GM10266 (cell line): ENCODE measurements at regions not wholly inside any gene's neighbourhood (a gene's known extent, or its start where the extent isn't known, plus 50 kb on each side); places are given as distances from the start of the nearest gene placed in this dataset.

Experiments used
- DNase-seq: peaks from one replicate; pipeline ENCODE4 v3.0.0; 2012; ENCODE audit errors: extremely low spot score
- TF ChIP-seq, protein P1 (sequence below): IDR thresholded peaks from 2 replicates; pipeline ENCODE4 v1.5.1; 2012; ENCODE audit warnings: mild to moderate bottlenecking, low read depth; ENCODE audit not compliant: control insufficient read depth, insufficient read depth; ENCODE audit errors: missing control alignments

DNA sequence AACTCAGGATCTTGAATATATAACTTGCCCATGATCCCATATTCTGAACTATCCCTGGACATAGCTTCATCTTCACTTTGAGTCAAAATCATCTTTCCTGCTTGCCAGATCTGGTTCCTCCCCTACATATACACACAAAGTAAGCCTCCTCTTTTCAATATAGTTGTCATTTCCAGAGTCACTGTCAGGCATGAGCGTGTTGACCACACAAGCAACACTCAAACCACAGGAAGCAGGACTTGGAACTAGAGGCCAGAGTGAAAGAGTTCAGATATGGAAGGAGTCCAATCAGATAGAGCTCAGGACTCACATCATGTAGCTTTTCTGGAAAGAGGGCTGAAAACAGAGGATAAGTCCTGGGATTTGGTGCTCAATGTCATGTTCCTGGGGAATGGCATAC, 1140.6 kb downstream of the BCL11B start:
- TF ChIP-seq, protein P1, sequence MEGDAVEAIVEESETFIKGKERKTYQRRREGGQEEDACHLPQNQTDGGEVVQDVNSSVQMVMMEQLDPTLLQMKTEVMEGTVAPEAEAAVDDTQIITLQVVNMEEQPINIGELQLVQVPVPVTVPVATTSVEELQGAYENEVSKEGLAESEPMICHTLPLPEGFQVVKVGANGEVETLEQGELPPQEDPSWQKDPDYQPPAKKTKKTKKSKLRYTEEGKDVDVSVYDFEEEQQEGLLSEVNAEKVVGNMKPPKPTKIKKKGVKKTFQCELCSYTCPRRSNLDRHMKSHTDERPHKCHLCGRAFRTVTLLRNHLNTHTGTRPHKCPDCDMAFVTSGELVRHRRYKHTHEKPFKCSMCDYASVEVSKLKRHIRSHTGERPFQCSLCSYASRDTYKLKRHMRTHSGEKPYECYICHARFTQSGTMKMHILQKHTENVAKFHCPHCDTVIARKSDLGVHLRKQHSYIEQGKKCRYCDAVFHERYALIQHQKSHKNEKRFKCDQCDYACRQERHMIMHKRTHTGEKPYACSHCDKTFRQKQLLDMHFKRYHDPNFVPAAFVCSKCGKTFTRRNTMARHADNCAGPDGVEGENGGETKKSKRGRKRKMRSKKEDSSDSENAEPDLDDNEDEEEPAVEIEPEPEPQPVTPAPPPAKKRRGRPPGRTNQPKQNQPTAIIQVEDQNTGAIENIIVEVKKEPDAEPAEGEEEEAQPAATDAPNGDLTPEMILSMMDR: no peak
- no peak for DNase-seq

DNA sequence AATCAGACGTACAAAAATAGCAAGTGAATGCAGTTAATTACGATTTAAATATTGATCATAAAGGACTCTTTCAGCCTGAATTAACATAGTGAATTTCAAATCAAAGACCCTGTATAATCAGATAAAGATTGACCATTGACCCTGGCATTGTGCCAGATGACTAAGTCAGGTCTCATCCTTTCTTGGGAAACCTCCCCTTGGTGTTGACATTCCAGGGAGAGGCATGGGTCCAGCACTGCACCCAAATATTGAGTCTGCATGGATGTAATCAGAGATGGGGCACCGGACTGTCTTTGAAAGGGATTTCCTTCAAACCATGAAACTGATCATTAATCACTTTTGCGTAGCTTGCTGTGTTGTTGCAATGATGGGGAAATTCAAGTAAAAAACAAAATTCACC, 1138.2 kb downstream of the BCL11B start:
- DNase-seq: no peak

DNA sequence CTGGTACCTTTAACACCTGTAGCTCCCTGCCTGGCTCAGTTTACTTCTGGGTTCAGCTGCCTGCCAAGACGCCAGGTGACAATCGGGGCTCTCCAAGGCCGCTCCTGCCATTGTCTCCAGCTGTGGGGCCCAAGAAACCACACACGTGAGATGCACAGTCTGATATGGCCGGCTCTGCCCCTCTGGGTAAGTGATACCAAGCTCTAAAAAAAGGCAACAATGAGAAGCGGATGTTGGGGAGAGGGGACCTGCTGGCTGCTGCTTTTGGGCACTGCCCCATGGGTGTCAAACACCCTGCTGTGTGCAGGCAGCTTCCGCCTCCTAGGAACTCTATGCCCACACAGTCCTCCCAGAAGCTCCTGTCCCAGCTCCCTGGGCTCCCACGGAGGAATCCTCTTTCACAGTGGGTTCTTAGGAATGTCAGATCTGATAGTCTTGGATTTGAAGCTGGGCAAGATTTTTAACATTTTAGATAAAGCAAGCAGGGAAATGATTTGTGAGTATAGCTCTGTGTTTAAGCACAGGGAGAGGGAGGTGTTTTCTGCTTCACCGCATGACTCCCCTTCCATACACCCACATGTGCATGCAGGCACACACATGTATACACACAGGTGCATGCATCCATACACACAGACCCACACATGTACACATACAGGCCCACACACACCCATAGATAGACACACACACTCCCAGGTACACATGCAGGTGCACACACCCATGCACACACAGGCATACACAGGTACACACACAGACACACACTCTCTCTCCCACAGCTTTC, 1135.8 kb downstream of the BCL11B start:
- TF ChIP-seq, protein P1: no peak

More for the DNA sequence above, 1138.2 kb downstream of the BCL11B start:
- TF ChIP-seq, protein P1: no peak

DNA sequence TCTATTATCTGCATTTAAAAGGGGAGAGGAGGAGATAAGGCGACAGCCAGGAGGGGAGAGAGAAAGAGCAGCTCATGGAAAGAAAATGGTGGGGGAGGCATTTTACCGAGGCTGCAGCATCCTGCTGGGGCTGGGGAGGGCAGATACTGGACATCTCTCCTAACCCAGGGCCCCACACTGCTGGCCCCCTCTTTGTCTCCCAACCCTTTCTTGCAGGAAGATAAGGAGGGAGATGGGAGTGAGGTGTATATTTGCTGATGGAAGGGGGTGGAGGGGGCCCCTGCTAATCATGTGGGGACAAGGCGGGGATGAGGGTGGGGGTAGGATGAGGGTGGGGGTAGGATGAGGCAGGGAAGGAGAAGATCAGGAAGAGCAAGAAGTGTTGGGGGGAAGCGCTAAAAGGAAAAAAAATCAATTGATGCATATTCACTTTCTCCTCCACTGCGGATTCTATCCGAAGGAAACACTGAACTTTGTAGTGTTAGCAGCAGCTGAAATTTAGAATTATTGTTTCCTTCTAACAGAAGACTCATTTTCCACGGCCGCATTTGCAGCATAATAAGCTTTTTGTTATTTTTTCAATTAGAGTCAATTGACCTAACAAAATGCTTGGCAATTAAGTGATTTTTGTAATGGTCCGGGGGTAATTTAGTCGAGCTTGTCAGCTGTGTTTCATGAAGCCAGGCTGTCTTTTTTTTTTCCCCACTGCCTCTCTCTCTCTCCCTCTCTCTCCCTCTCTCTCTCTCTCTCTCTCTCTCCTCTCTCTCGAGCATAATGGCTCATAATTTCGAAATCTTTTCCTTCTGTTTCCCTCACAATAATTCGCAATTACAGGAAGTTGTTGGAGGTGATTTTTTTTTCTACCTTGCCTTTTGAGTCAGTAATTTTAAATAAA, 1134.6 kb downstream of the BCL11B start:
- DNase-seq: no peak
- TF ChIP-seq, protein P1: no peak

More for the DNA sequence above, 1135.8 kb downstream of the BCL11B start:
- no peak for DNase-seq

DNA sequence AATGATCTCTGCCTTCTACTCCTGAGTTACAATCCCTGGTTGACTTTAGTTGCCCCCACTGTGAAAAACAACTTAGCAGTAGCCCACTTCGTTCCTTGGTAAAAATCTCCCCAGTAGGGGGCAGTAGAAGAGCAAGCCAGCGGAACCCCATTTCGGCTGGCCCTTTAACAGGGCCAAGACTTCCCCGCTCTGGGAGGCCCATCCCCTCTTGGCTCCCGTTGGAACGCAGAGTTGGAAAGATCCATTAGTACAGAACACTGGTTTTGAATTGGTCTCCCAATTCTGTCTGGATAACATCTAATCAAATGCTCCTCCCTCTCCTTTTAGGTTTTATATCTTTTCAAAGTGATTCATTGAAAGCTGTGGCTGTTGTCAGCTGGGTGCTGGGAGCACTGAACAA, 1133.3 kb downstream of the BCL11B start:
- TF ChIP-seq, protein P1: peak; percentile 45
- DNase-seq: peak; percentile 42

DNA sequence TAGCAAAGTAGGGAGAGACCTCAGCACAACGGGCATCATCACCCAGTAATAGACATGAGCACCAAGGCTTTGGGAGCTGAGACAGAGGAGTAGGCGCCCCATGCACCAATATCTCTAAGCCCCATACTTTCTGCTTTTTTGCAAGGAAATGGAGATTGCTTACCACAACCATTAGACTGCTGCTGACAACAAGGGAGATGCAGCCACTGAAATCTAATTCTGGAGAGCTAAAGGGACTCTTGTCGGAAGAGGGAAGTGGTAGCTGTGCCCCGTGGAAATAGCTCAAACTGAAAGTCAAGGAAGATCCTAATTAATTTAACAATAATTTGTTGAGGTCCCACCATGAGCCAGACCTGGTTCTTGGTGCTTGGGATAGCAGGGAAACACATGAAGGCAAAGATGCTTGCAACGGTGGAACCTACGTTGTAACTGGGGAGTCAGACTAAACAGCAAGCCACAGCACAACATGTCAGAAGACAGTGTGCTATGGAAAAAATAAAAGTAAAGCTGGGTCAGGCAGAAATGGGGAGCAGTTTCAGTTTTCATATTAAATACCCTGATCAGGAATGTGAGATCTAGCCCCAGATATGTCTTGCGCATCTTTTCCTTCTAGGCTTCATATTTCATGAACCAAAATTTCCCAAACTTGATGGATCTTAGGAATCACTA, 1131.0 kb downstream of the BCL11B start:
- DNase-seq: no peak
- TF ChIP-seq, protein P1: no peak
